ENCODE measurements at regions not wholly inside any gene's neighbourhood (a gene's known extent, or its start where the extent isn't known, plus 50 kb on each side); places are given as distances from the start of the nearest gene placed in this dataset.

GRCh38 chr6:134379076-134379475, 61.2 kb upstream of the SGK1 start:
- peak; percentile 99 for ATAC-seq

GRCh38 chr6:134378426-134378825, 60.5 kb upstream of the SGK1 start:
- ATAC-seq: no peak

GRCh38 chr6:134376785-134377184, 58.9 kb upstream of the SGK1 start:
- ATAC-seq: no peak

GRCh38 chr6:134375220-134375580, 57.3 kb upstream of the SGK1 start:
- ATAC-seq: no peak

- ATAC-seq: no peak
These were observed 56.7 kb upstream of the SGK1 start for GRCh38 chr6:134374491-134375219.

GRCh38 chr6:134373993-134374392, 56.1 kb upstream of the SGK1 start:
- ATAC-seq: no peak

GRCh38 chr6:134373282-134373922, 55.5 kb upstream of the SGK1 start:
- peak; percentile 79 for ATAC-seq

- ATAC-seq: peak; percentile 63
These were observed 54.8 kb upstream of the SGK1 start for GRCh38 chr6:134372603-134373281.

- ATAC-seq: no peak
These were observed 50.8 kb upstream of the SGK1 start for GRCh38 chr6:134368670-134369069.

All from esophagus mucosa (tissue), 1 donor.